RPMI7951 (cell line): ENCODE measurements at regions not wholly inside any gene's neighbourhood (a gene's known extent, or its start where the extent isn't known, plus 50 kb on each side); places are given as distances from the start of the nearest gene placed in this dataset.
A peak's percentile ranks its signal among the peaks of the same experiment; 100 is the strongest.
"Not testable (repeated sequence)": the region's sequence is repeated elsewhere in the genome, so short reads cannot be mapped to it uniquely, and the experiment has no call there.

ENCODE experiments used
- DNase-seq: peaks from one replicate; pipeline ENCODE4 v3.0.0-alpha.2; 2012; ENCODE audit warnings: low read depth

DNA sequence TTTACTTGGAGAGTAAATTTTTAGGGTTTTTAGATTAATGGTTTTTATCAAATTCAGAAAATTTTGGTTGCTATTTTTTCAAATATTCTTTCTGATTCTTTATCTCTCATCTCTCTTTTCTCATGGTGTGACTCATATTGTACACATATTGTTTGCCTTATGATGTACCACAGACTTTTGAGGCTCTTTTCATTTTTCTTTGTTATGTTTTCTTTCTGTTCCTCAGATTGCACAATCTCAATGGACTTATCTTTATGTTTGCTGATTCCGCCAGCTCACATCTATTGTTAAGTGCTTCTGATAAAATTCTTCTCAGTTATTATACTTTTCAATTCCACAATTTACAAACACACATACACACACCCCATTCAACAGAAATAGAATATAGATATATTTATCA lies 168.2 kb upstream of the IGFBP3 start:
- DNase-seq = no peak

- DNase-seq = not testable (repeated sequence)
Observed at GRCh38 chr7:46088486-46088885, 167.4 kb upstream of the IGFBP3 start.

DNA sequence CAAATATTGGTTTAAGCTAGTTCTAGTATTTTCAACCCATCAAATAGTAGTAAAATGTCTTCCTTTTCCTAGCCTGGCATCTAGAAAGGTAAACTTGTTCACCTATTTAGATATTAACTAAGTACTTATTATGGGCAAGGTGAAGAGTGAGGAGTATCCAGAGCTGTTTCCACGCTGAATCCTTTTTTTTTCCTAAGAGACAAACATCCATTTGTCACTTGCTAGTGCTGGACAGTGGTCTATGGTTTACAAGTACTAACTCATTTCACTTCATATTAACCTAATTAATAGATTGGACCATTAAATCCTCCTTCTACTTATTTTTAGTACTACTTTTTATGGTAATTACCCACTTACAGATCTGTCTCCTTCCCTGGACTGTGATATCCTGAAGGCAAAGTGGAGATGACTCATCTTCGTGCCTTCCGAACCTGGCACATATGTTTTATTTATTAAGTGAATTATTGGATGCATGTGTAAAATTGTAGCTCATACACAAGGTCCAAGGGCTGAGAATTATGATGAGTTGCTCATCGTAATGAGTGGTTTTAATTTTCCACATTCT lies 159.6 kb upstream of the IGFBP3 start:
- DNase-seq = peak; percentile 72

DNA sequence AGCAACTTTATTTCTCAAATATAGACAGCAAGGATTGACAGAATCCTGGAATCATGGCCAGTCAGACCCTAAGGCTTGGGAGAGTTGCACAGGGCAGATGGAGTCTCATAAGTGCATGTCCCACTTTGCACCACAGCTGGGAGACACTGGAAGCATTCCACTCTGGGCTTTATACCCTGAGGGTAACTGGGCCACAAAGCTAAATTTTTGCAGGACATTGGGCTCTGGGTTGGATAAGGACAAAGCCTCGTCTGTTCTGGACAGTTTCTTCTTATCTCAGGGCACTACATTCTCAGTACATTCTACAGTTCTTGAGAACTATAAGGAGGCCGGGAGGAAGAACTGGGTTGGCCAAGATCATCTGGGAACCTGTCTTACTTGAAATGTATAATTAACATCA lies 158.3 kb upstream of the IGFBP3 start:
- peak; percentile 68 for DNase-seq

- DNase-seq = no peak
Observed at GRCh38 chr7:46076527-46076926, 155.5 kb upstream of the IGFBP3 start.

DNA sequence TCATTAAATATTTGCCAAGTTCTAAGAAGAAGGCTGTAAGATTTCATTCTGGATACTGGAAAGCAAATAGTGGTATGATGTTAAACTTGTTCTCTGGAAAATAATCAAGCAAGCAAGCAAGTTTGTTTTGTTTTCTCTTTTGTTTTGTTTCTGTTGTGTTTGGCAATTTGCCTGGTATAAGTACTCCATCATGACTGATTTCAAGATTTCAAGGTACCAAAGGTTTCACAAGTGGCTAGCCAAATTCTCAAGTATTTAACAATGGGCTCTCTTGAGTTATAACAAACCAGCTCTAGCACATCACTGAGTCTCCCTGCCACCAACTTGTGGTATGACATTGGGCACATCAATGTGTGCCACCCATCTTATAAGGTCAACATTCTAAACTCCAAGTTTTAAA lies 151.7 kb upstream of the IGFBP3 start:
- DNase-seq = no peak

DNA sequence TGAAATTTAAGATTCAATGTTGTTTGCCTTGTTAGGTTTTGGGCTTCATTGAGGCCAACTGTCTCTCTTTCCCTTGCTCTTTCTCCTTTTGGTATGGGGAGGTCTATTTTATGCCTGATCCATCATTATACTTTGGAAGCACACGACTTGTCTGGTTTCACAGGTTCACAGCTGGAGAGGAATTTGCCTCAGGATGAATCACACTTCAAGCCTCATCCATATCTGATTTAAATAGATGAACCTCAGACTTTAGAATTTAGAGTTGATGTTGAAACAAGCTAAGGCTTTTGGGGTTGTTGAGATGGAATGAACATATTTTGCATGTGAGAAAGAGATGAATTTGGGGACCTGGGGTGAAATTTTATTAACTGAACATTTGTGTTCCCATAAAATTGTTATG lies 150.5 kb upstream of the IGFBP3 start:
- DNase-seq = peak; percentile 46

- peak; percentile 79 for DNase-seq
Observed at GRCh38 chr7:46071076-46071475, 150.0 kb upstream of the IGFBP3 start.

GRCh38 chr7:46068159-46068558 lies 147.1 kb upstream of the IGFBP3 start:
- no peak for DNase-seq

DNA sequence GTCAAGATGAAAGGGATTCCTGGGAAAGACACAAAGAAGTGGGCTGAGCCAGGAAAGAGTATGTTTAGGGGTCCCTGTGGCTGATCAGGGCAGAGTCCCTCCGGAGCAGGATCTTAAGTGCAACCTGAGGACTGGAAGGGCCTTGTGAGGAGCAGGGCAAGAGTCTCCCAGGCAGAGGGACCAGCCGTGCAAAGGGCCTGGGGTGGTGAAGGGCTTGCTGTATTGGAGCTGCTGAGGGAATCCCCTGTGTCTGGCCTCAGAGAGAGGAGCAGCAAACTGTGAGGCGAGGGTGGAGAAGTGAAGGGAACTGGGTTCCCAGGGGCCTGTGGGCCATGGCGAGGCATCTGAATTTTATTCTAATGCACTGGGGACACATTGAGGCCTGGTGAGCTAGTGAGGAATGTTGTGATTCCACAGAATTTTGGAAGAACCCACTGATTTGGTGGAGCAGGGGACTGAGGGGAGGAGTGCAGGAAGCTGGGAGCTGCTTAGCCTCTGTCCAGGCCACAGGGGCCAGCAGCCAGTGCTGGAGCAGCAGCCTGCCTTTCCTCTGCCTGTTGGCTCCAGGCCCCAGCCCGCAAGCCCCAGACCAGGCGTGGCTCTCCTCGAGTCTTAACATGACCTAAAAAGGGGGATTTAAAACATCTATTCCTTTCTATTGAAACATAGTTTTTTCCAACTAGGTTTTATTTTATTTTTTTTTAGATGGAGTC lies 138.4 kb upstream of the IGFBP3 start:
- no peak for DNase-seq

DNA sequence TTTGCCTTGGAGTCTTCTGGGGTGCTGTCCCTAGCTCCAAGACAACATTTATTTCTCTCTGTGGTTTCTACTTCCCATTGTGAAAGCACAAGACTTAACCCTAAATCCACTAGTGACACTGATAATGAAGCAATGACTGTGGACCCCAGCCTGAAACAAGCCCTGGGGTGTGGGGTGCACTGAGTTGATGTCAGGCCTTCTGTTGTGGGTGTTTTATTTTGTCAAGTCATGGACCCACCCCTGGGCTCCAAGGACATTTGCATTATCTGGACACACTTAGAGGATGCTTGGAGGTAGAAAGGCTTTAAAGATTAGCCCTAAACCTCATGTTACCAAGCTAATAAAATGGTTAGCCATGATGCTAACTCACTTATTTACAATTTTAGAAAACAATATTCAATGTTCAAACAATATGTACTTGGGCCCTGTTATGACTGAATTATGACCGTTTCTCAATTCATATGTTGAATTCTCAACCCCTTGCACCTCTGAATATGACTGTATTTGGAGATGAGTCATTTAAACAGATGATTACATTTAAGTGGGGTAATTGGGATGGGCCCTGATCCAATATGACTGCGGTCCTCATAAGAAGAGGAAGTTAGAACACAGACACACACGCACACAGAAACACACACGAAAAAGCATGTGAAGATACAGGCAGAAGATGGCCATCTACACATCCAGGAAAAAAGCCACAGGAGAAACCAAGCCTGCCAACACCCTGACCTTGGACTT lies 137.2 kb upstream of the IGFBP3 start:
- peak; percentile 83 for DNase-seq

- no peak for DNase-seq
Observed at GRCh38 chr7:46054915-46055314, 133.8 kb upstream of the IGFBP3 start.

- peak; percentile 58 for DNase-seq
Observed at GRCh38 chr7:46054272-46054671, 133.2 kb upstream of the IGFBP3 start.

- DNase-seq = no peak
Observed at GRCh38 chr7:46047581-46047980, 126.5 kb upstream of the IGFBP3 start.

- not testable (repeated sequence) for DNase-seq
Observed at GRCh38 chr7:46043338-46043737, 122.3 kb upstream of the IGFBP3 start.

GRCh38 chr7:46039813-46040212 lies 118.7 kb upstream of the IGFBP3 start:
- DNase-seq = not testable (repeated sequence)

GRCh38 chr7:46035166-46035565 lies 114.1 kb upstream of the IGFBP3 start:
- no peak for DNase-seq

- DNase-seq = no peak
Observed at GRCh38 chr7:46034056-46034768, 113.1 kb upstream of the IGFBP3 start.

DNA sequence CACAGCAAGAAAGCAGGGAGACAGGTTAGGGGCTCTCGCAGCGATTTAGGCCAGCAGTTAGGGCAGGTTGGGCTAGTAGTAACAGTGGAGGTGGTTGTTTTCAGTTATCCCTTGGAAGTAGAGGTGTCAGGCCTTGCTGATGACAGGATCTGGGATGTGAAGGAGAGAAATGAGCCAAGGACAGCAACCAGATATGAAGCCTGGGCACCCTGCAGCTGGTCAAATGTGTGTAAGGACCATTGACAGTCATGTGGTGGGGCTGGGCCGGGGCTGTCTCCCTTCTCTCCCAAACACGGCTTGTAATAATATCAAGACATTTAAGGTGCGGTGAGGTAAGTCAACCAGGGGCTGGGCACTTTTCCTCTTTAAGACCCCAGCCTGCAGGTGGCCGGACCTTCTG lies 112.5 kb upstream of the IGFBP3 start:
- no peak for DNase-seq

DNA sequence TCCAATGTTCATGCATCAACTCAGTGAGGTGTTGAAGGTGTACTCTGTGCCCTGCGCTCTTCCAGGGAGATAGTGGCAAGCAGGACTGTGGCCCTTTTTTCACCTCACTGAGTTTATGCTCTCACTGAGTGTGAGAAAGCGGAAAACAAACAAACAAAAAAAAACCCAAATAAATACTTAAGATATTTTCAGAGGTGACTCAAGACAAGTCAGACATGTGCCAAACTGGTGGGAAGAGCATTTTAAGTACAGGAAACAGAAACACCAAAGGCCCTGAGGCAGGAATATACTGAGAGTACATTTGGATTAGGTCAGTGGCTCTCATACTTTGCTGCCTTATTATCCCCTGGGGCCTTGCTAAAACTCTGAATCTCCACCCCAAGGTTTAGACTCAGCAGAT lies 111.9 kb upstream of the IGFBP3 start:
- peak; percentile 63 for DNase-seq

GRCh38 chr7:46032353-46032752 lies 111.3 kb upstream of the IGFBP3 start:
- DNase-seq = no peak

GRCh38 chr7:46029111-46029704 lies 108.1 kb upstream of the IGFBP3 start:
- DNase-seq = no peak
